WERI-Rb-1 (cell line): ENCODE measurements at regions not wholly inside any gene's neighbourhood (a gene's known extent, or its start where the extent isn't known, plus 50 kb on each side); places are given as distances from the start of the nearest gene placed in this dataset.
A peak's percentile ranks its signal among the peaks of the same experiment; 100 is the strongest.

Experiments used
- DNase-seq: peaks from one replicate; pipeline ENCODE4 v3.0.0-alpha.2; 2020
- H3K27ac ChIP-seq: fragments of 250-450 bp; sonication (Bioruptor Pico); 2 replicates; pipeline ENCODE4 v1.5.1; 2020; ENCODE audit warnings: mild to moderate bottlenecking, moderate library complexity
- H3K27me3 ChIP-seq: fragments of 250-450 bp; sonication (Bioruptor Pico); 2 replicates; pipeline ENCODE4 v1.5.1; 2021; ENCODE audit warnings: mild to moderate bottlenecking, low read depth, moderate library complexity; ENCODE audit not compliant: insufficient read depth, severe bottlenecking
- H3K36me3 ChIP-seq: fragments of 250-450 bp; sonication (Bioruptor Pico); 2 replicates; pipeline ENCODE4 v1.5.1; 2020; ENCODE audit warnings: mild to moderate bottlenecking, moderate library complexity
- H3K4me3 ChIP-seq: 2 replicates; pipeline ENCODE4 v1.5.1; 2011; ENCODE audit warnings: low read depth, mild to moderate bottlenecking, control low read depth, low read length
- H3K9me3 ChIP-seq: fragments of 250-450 bp; sonication (Bioruptor Pico); 2 replicates; pipeline ENCODE4 v1.5.1; 2021; ENCODE audit warnings: mild to moderate bottlenecking, moderate library complexity; ENCODE audit not compliant: severe bottlenecking
- CTCF ChIP-seq: IDR thresholded peaks from 2 replicates; pipeline ENCODE4 v1.5.1; 2011; ENCODE audit warnings: low read depth, mild to moderate bottlenecking, control low read depth, inconsistent platforms, low read length

GRCh38 chr14:26026384-26026783 lies 571.4 kb downstream of the NOVA1 start:
- TF ChIP-seq CTCF, result no peak
- Histone ChIP-seq H3K4me3 (no peak overlapping the region), H3K9me3 (no peaks in the 10 kb centered on the region), H3K27ac (no peak overlapping the region), H3K36me3 (no peaks in the 10 kb centered on the region), H3K27me3 (peaks cover 41% of the 10 kb centered on the region)
- no peak for DNase-seq

GRCh38 chr14:26023967-26024366 lies 573.9 kb downstream of the NOVA1 start:
- Histone ChIP-seq H3K27me3 (peaks cover 51% of the 10 kb centered on the region), H3K4me3 (no peak overlapping the region), H3K27ac (no peak overlapping the region), H3K36me3 (no peaks in the 10 kb centered on the region), H3K9me3 (no peaks in the 10 kb centered on the region)
- no peak for DNase-seq
- no peak for TF ChIP-seq CTCF

- H3K9me3 ChIP-seq, result no peaks in the 10 kb centered on the region
Observed at GRCh38 chr14:26021759-26022158, 576.1 kb downstream of the NOVA1 start.

DNA sequence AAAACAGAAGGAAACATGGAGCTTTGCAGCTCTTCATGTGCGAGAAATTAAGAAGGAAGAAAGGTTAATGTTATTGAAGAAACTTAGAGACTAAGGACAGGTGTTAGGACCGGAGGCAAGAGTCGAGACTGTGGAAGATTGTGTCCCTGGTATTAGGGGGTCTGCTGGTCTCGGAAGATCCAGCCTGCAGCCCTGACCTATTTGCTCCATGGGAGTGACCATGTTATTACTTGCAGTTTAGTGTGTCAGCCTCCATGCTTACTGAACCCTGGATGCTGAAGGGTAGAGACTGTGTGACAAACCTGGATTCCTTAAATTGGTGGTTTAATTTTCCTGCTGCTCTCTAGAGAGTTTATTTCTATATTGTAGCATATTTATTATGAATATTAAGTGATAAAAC lies 580.6 kb downstream of the NOVA1 start:
- Histone ChIP-seq H3K36me3 (no peaks in the 10 kb centered on the region), H3K9me3 (no peaks in the 10 kb centered on the region), H3K4me3 (no peak overlapping the region), H3K27ac (no peak overlapping the region), H3K27me3 (peaks cover 23% of the 10 kb centered on the region)
- DNase-seq, result no peak
- no peak for TF ChIP-seq CTCF

More at GRCh38 chr14:26021759-26022158, 576.1 kb downstream of the NOVA1 start:
- no peak for TF ChIP-seq CTCF
- Histone ChIP-seq H3K27ac (no peak overlapping the region), H3K36me3 (no peaks in the 10 kb centered on the region), H3K27me3 (peaks cover 36% of the 10 kb centered on the region), H3K4me3 (no peak overlapping the region)
- DNase-seq, result no peak

- peak; percentile 30; the same call in 1 of the 2 replicates for TF ChIP-seq CTCF
- Histone ChIP-seq H3K9me3 (no peaks in the 10 kb centered on the region), H3K27me3 (peaks cover 2% of the 10 kb centered on the region), H3K27ac (no peak overlapping the region), H3K4me3 (no peak overlapping the region), H3K36me3 (no peaks in the 10 kb centered on the region)
- DNase-seq, result peak; percentile 6
Observed at GRCh38 chr14:26008290-26008689, 589.5 kb downstream of the NOVA1 start.

- no peak for TF ChIP-seq CTCF
- DNase-seq, result no peak
- Histone ChIP-seq H3K36me3 (no peaks in the 10 kb centered on the region), H3K4me3 (no peak overlapping the region), H3K27ac (no peak overlapping the region), H3K27me3 (no peaks in the 10 kb centered on the region), H3K9me3 (no peaks in the 10 kb centered on the region)
Observed at GRCh38 chr14:26004342-26004741, 593.5 kb downstream of the NOVA1 start.
